ENCODE measurements at regions not wholly inside any gene's neighbourhood (a gene's known extent, or its start where the extent isn't known, plus 50 kb on each side); places are given as distances from the start of the nearest gene placed in this dataset.

DNA sequence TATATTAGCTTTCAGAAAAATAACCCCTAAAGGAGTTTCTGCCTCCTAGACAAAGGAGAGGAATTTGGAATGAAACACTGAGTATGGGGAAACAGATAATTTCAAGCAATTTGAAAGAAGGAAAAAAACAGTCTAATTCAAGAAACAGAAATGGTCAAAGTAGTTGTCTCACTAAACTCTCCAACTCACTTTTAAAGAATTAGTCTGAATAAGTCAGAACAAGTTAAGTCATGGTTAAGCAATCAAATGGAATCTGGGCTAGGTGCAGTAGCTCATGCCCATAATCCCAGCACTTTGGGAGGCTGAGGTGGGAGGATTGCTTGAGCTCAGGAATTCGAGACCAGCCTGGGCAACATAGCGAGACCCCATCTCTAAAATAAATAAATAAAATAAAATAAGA is 95.7 kb upstream of the GRIA3 start:
- TF ChIP-seq POLR2AphosphoS5 (IDR thresholded peaks at IDR 0.05; ENCODE audit: low read depth, low read length) (no peak), SIN3A (IDR thresholded peaks at IDR 0.05; ENCODE audit: borderline replicate concordance, insufficient read depth, low read depth, low read length) (no peak)
- TF ChIP-seq, protein P1, sequence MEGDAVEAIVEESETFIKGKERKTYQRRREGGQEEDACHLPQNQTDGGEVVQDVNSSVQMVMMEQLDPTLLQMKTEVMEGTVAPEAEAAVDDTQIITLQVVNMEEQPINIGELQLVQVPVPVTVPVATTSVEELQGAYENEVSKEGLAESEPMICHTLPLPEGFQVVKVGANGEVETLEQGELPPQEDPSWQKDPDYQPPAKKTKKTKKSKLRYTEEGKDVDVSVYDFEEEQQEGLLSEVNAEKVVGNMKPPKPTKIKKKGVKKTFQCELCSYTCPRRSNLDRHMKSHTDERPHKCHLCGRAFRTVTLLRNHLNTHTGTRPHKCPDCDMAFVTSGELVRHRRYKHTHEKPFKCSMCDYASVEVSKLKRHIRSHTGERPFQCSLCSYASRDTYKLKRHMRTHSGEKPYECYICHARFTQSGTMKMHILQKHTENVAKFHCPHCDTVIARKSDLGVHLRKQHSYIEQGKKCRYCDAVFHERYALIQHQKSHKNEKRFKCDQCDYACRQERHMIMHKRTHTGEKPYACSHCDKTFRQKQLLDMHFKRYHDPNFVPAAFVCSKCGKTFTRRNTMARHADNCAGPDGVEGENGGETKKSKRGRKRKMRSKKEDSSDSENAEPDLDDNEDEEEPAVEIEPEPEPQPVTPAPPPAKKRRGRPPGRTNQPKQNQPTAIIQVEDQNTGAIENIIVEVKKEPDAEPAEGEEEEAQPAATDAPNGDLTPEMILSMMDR (IDR thresholded peaks at IDR 0.05), result no peak

All from Panc1 (cell line).